ENCODE measurements at regions not wholly inside any gene's neighbourhood (a gene's known extent, or its start where the extent isn't known, plus 50 kb on each side); places are given as distances from the start of the nearest gene placed in this dataset.

DNA sequence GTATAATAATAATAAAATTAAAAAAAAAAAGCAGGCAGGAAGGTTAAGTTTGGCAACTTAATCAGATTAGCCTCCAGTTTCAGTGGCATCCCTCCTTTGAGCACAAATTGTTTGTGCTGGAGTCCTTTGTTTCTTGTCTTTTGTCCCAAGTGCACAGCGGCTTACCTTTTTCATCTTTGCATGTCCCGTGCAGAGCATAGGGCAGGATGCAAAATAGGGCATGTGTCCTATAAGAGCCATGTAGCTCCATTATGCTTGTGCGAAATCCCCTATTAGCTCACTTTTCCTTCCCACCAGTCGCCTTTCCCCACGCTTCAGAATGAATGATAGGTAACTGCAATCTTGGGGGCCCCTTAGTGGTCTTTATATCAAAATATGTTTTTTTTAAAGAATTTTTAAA is 216.8 kb downstream of the TSN start (continued):
- TF ChIP-seq, protein P1, sequence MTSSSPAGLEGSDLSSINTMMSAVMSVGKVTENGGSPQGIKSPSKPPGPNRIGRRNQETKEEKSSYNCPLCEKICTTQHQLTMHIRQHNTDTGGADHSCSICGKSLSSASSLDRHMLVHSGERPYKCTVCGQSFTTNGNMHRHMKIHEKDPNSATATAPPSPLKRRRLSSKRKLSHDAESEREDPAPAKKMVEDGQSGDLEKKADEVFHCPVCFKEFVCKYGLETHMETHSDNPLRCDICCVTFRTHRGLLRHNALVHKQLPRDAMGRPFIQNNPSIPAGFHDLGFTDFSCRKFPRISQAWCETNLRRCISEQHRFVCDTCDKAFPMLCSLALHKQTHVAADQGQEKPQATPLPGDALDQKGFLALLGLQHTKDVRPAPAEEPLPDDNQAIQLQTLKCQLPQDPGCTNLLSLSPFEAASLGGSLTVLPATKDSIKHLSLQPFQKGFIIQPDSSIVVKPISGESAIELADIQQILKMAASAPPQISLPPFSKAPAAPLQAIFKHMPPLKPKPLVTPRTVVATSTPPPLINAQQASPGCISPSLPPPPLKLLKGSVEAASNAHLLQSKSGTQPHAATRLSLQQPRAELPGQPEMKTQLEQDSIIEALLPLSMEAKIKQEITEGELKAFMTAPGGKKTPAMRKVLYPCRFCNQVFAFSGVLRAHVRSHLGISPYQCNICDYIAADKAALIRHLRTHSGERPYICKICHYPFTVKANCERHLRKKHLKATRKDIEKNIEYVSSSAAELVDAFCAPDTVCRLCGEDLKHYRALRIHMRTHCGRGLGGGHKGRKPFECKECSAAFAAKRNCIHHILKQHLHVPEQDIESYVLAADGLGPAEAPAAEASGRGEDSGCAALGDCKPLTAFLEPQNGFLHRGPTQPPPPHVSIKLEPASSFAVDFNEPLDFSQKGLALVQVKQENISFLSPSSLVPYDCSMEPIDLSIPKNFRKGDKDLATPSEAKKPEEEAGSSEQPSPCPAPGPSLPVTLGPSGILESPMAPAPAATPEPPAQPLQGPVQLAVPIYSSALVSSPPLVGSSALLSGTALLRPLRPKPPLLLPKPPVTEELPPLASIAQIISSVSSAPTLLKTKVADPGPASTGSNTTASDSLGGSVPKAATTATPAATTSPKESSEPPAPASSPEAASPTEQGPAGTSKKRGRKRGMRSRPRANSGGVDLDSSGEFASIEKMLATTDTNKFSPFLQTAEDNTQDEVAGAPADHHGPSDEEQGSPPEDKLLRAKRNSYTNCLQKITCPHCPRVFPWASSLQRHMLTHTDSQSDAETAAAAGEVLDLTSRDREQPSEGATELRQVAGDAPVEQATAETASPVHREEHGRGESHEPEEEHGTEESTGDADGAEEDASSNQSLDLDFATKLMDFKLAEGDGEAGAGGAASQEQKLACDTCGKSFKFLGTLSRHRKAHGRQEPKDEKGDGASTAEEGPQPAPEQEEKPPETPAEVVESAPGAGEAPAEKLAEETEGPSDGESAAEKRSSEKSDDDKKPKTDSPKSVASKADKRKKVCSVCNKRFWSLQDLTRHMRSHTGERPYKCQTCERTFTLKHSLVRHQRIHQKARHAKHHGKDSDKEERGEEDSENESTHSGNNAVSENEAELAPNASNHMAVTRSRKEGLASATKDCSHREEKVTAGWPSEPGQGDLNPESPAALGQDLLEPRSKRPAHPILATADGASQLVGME (CRISPR knock-in tag; IDR thresholded peaks at IDR 0.05) = no peak
- TF ChIP-seq ZNF431 (CRISPR knock-in tag; IDR thresholded peaks at IDR 0.05) = no peak
- TF ChIP-seq ZNF197 (CRISPR knock-in tag; IDR thresholded peaks at IDR 0.05; ENCODE audit: low read depth) = no peak
- no peak for TF ChIP-seq JUNB (CRISPR knock-in tag; conservative IDR thresholded peaks at IDR 0.05)
- TF ChIP-seq, protein P2, sequence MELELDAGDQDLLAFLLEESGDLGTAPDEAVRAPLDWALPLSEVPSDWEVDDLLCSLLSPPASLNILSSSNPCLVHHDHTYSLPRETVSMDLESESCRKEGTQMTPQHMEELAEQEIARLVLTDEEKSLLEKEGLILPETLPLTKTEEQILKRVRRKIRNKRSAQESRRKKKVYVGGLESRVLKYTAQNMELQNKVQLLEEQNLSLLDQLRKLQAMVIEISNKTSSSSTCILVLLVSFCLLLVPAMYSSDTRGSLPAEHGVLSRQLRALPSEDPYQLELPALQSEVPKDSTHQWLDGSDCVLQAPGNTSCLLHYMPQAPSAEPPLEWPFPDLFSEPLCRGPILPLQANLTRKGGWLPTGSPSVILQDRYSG (tag; conservative IDR thresholded peaks at IDR 0.05; ENCODE audit: low read depth) = no peak
- no peak for TF ChIP-seq NR2F6 (CRISPR knock-in tag; IDR thresholded peaks at IDR 0.05)
- no peak for TF ChIP-seq ZNF274 (IDR thresholded peaks at IDR 0.05; ENCODE audit: borderline replicate concordance, low read depth, low read length)
- TF ChIP-seq, protein P3, sequence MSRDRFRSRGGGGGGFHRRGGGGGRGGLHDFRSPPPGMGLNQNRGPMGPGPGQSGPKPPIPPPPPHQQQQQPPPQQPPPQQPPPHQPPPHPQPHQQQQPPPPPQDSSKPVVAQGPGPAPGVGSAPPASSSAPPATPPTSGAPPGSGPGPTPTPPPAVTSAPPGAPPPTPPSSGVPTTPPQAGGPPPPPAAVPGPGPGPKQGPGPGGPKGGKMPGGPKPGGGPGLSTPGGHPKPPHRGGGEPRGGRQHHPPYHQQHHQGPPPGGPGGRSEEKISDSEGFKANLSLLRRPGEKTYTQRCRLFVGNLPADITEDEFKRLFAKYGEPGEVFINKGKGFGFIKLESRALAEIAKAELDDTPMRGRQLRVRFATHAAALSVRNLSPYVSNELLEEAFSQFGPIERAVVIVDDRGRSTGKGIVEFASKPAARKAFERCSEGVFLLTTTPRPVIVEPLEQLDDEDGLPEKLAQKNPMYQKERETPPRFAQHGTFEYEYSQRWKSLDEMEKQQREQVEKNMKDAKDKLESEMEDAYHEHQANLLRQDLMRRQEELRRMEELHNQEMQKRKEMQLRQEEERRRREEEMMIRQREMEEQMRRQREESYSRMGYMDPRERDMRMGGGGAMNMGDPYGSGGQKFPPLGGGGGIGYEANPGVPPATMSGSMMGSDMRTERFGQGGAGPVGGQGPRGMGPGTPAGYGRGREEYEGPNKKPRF (IDR thresholded peaks at IDR 0.05; ENCODE audit: low read depth, low read length) = no peak
